GM21786 (cell line): ENCODE measurements at regions not wholly inside any gene's neighbourhood (a gene's known extent, or its start where the extent isn't known, plus 50 kb on each side); places are given as distances from the start of the nearest gene placed in this dataset.
"Not testable (repeated sequence)": the region's sequence is repeated elsewhere in the genome, so short reads cannot be mapped to it uniquely, and the experiment has no call there.

Experiments used
- ATAC-seq: cut with Tn5 transposase; IDR thresholded peaks from one replicate; pipeline ENCODE4 v1.9.1; 2021; ENCODE audit not compliant: unreplicated experiment

- ATAC-seq = no peak
Observed at GRCh38 chr7:84941936-84942335, 244.9 kb downstream of the SEMA3D start.

- no peak for ATAC-seq
Observed at GRCh38 chr7:84941291-84941690, 245.6 kb downstream of the SEMA3D start.

DNA sequence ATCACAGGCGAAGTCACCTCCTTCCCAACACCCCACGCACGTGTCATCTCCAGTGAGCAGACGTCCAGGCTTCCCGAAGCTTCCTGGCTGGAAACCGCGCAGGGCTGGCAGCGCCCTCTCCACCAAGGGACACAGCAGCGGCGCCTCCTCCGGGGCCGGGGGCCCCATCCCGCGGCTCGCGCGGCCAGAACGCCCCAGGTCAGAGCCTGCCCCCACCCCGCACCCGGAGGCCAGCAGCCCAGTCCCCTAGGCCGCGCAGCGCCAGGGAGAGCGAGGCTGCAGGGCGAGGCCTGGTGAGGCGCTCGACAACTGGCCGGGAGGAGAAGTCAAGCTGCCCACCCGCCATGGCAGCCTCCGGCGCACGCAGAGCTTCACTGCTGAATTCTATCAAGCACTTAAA, 247.0 kb downstream of the SEMA3D start:
- no peak for ATAC-seq

- no peak for ATAC-seq
Observed at GRCh38 chr7:84939442-84939841, 247.4 kb downstream of the SEMA3D start.

- no peak for ATAC-seq
Observed at GRCh38 chr7:84924353-84924752, 262.5 kb downstream of the SEMA3D start.

GRCh38 chr7:84923348-84923747, 263.5 kb downstream of the SEMA3D start:
- no peak for ATAC-seq

DNA sequence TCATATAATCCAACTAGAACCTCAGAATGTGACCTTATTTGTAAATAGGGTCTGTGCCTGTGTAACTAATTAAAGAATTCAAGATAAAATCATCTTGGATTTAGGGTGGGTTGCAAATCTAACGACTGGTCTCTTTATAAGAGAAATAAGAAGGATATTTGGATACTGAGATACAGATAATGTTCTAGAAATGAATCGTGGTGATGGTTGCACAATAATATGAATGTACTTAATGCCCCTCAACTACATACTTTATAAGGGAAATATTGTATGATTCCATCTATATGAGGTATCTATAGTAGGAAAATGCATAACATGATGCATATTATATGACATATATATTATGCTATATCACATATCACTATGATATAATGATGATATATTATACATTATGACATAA, 265.7 kb downstream of the SEMA3D start:
- no peak for ATAC-seq

DNA sequence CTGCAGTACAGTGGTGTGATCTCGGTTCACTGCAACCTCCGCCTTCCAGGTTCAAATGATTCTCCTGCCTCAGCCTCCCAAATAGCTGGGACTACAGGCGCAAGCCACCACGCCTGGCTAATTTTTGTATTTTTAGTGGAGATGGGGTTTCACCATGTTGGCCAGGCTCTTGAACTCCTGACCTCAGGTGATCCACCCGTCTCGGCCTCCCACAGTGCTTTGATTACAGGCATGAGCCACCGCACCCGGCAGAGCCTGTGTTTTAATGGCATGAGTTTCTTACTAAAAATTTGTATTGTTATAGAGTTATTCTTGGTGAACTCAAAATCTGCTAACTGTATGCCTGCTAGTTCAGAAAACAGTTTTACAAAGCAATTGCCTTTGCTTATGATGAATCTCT, 269.9 kb downstream of the SEMA3D start:
- not testable (repeated sequence) for ATAC-seq

- ATAC-seq = no peak
Observed at GRCh38 chr7:84916161-84916560, 270.7 kb downstream of the SEMA3D start.

GRCh38 chr7:84914598-84914997, 272.3 kb downstream of the SEMA3D start:
- no peak for ATAC-seq

DNA sequence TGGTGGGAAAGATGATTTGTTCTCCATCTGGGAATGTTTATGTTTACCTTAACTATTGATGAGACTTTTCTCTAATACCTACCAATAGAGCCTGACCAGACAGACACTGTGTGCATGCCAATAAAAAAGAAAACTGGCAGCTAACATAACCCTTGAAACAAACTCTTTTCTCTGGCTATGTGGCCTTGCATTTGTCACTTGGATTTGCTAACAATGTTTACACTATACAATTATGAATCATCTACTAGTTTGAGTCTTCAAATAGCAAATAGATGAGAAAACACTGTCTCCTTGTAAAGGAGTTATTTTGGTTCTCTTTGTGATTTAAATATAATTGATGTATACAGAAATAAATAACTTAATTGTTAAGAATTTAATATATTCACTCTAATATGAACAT, 273.1 kb downstream of the SEMA3D start:
- no peak for ATAC-seq

DNA sequence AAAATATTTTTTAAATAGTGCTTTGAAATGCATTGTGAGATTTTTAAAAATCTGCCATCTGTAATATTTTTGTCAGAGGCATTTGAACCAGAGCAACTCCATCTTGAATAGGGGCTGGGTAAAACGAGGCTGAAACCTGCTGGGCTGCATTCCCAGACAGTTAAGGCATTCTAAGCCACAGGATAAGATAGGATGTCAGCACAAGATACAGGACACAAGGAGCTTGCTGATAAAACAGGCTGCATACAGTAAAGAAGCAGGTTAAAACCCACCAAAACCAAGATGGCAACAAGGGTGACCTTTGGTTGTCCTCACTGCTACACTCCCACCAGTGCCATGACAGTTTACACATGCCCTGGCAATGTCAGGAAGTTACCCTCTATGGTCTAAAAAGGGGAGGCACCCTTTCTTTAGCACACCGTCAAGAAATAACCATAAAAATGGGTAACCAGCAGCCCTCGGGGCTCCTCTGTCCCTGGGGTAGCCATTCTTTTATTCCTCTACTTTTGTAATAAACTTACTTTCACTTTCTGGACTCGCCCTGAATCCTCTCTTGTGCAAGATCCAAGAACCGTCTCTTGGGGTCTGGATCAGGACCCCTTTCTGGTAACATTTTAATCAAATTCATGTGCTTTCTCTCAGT, 273.7 kb downstream of the SEMA3D start:
- no peak for ATAC-seq

DNA sequence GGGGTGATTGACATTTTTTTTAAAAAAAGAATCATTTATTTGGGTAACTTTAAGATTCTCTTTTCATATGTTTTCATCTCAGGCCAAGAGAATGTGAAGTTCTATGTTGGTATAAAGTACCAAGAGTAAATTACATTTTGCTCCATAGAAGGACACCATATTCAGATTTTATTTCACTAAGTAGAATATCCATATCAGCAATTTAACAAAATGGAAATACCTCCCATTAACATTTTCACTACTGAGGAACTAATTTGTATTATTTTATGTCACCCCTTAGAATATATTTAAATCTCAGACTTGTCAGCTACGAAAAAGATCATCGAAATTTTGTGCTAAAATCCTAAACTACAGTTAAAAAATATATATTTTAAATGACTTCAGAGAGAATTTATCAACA, 274.3 kb downstream of the SEMA3D start:
- ATAC-seq = no peak

DNA sequence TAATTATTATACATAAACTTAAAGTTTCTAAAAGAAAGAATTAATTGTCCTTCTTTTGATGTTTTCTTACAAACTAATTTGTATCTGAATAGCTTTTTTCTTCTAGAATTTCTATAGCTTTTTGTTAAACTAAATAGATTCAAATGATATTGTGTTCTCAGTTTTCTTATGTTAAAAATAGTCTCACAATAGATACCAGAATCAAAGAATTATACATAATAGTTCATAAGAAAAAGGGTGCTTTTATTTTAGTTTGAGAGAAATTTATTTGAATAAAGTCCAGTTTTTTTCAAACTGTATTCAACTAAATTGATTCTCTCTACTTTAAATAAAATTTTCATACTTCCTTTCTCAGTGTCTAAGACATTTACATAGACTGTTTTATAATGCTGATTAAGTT, 274.8 kb downstream of the SEMA3D start:
- ATAC-seq = no peak

- no peak for ATAC-seq
Observed at GRCh38 chr7:84911077-84911476, 275.8 kb downstream of the SEMA3D start.

DNA sequence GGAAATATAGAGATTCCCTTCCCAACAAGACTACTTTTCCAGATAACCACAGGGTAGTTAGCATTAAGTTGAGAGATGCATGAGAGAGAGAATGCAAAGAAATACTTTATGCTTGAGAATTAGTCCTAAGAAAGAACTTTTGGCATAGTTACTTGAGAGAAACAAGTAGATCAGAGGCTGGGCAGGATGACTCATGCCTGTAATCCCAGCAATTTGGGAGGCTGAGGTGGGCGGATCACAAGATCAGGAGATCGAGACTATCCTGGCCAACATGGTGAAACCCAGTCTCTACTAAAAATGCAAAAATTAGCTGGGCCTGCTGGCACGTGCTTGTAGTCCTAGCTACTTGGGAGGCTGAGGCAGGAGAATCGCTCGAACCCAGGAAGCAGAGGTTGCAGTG, 276.5 kb downstream of the SEMA3D start:
- ATAC-seq = not testable (repeated sequence)

DNA sequence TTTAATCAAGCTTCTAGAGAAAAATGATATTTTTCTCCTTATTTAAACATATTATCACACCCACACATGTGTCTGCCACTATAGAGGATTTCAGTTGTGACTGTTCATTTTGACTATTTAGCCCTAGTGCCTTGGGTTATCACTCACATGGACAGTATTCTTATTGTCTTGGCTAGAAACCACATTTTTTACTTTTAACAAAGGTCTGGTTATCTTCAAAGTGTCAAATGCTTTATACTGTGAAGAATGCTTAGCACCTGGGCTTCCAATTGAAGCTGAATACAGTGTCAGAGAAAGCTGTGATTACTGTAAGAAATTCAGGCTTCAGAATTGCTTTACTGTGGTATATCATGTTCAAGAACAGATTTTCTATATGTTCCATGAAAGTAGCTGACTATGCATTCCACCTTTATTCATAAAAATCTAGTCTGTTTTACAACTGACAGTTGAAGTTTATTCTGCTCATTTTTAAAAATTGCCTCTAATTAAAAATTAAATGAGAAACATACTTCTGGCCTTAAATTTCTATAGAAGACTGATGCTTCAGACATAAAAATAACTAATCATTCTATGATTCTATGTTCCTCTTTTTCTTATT, 278.6 kb downstream of the SEMA3D start:
- no peak for ATAC-seq

- ATAC-seq = no peak
Observed at GRCh38 chr7:84906889-84907288, 280.0 kb downstream of the SEMA3D start.

GRCh38 chr7:84904561-84904960, 282.3 kb downstream of the SEMA3D start:
- no peak for ATAC-seq

GRCh38 chr7:84901366-84901765, 285.5 kb downstream of the SEMA3D start:
- ATAC-seq = no peak

DNA sequence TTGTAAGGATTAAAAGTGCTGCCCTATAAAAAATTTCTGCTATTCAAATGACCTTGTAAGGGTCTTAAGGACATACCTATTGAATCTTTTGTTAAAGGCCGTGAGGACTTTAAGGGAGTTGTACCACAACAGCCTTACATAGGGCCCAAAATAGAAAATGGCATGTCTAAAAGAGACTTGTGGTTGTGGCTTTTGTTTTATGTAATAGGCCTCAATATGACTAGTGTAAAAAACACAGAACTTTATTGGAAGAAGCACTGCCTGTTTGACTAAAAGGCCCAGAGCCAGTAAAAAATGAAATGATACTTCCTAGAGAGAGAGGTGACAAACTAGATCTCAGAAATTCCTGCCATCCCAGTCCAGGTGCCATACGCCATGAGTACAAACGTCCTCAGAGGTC, 286.6 kb downstream of the SEMA3D start:
- no peak for ATAC-seq

GRCh38 chr7:84895563-84895962, 291.3 kb downstream of the SEMA3D start:
- no peak for ATAC-seq

- ATAC-seq = not testable (repeated sequence)
Observed at GRCh38 chr7:84883570-84883969, 303.3 kb downstream of the SEMA3D start.
